ENCODE measurements at regions not wholly inside any gene's neighbourhood (a gene's known extent, or its start where the extent isn't known, plus 50 kb on each side); places are given as distances from the start of the nearest gene placed in this dataset.
A peak's percentile ranks its signal among the peaks of the same experiment; 100 is the strongest.
"Not testable (repeated sequence)": the region's sequence is repeated elsewhere in the genome, so short reads cannot be mapped to it uniquely, and the experiment has no call there.

GRCh38 chr7:92915348-92915747 is 79.0 kb upstream of the CDK6 start:
- no peak for DNase-seq (ENCODE audit: low spot score)

- DNase-seq (ENCODE audit: low spot score): no peak
Observed at GRCh38 chr7:92914645-92915044, 78.3 kb upstream of the CDK6 start.

GRCh38 chr7:92913849-92914248 is 77.5 kb upstream of the CDK6 start:
- DNase-seq (ENCODE audit: low spot score): no peak

GRCh38 chr7:92910976-92911375 is 74.6 kb upstream of the CDK6 start:
- DNase-seq (ENCODE audit: low spot score): no peak

DNA sequence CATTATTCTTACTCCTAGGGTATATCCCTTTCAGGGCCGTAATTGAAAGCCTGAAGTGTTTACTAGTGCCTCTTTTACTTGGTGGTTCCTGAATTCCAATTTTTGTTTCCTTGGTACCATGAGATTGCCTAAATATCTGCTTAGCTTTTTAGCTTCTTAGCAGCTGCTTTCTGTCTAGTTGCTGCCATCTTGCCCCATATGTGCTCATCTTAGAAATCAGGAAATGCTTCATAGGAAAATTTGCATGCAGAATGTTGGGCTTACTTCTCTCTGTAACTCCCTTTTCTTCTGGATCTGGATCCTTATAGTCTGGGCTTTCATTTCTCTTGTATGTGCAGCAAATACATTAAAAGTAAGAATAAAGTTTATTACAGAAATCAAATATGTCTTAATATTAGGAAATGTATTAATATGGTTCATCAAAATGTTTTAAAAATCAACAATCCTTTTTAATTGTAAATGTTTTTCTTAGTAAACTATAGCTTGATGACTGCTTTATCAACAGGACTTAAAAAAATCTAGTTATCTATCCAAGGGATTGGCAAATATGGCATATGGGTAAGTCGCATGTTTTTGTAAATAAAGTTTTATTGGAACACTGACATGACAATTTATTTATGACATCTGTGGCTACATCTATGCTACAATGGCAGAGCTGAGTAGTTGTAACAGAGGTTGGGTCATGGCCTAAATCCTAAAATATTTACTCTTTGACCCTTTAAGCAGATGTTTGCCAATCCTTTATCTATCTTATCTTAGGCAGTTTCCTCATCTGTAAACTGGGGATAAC is 73.5 kb upstream of the CDK6 start:
- DNase-seq (ENCODE audit: low spot score): no peak

DNA sequence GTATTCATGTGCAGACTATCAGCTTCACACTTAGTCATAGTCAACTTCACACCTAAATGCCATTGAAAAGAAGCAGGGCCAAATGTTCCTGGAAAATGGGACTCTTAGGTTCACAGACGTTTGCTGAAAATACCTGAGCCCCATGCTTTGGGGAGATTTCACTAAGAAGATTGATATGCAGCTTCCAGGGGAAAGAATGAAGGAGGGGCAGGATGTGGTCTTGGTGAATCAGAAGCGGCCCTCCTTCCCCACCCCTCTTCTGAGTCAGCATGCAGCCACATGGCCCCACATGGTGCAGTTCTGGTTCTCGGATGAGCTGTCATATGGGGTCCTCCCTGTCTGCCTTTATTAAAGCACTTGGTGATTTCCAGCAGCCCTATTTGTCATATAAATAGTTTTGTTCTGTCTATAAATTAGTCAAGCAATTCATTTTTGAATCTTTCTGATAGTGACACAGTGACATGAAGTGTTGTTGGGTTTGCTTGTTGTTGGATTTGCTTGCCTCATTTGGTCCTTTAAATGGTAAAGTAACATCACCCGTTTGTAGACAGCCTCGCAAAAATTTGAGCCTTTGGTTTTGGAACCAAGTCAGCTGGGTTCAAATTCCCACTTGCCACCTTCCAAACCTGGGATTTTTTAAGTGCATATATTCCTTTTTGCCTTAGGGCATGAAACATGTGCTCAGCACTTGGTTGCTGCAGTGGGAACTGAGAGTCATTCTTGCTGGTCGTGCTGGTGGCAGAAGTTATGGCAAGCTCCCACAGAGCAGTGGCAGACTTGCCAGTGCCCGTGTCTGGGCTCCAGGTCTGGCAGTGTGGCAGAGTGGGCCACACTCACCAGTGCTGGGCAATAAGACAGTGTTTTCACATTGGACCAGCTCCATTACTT is 68.1 kb upstream of the CDK6 start:
- DNase-seq (ENCODE audit: low spot score): peak; percentile 94

DNA sequence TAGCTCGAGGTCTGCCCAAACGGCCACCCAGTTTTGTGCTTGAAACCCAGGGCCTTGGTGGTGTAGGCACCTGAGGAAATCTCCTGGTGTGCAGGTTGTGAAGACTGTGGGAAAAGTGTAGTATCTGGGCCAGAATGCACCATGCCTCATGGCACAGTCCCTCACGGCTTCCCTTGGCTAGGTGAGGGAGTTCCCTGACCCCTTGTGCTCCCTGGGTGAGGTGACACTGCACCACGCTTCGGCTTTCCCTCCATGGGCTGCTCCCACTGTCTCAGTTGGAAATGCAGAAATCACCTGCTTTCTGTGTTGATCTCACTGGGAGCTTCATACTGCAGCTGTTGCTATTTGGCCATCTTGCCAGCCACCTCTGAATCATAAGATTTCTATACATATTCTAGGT is 62.4 kb upstream of the CDK6 start:
- DNase-seq (ENCODE audit: low spot score): no peak

- DNase-seq (ENCODE audit: low spot score): not testable (repeated sequence)
Observed at GRCh38 chr7:92894857-92895256, 58.5 kb upstream of the CDK6 start.

- DNase-seq (ENCODE audit: low spot score): no peak
Observed at GRCh38 chr7:92889081-92889480, 52.7 kb upstream of the CDK6 start.
